ENCODE measurements at regions not wholly inside any gene's neighbourhood (a gene's known extent, or its start where the extent isn't known, plus 50 kb on each side); places are given as distances from the start of the nearest gene placed in this dataset.

DNA sequence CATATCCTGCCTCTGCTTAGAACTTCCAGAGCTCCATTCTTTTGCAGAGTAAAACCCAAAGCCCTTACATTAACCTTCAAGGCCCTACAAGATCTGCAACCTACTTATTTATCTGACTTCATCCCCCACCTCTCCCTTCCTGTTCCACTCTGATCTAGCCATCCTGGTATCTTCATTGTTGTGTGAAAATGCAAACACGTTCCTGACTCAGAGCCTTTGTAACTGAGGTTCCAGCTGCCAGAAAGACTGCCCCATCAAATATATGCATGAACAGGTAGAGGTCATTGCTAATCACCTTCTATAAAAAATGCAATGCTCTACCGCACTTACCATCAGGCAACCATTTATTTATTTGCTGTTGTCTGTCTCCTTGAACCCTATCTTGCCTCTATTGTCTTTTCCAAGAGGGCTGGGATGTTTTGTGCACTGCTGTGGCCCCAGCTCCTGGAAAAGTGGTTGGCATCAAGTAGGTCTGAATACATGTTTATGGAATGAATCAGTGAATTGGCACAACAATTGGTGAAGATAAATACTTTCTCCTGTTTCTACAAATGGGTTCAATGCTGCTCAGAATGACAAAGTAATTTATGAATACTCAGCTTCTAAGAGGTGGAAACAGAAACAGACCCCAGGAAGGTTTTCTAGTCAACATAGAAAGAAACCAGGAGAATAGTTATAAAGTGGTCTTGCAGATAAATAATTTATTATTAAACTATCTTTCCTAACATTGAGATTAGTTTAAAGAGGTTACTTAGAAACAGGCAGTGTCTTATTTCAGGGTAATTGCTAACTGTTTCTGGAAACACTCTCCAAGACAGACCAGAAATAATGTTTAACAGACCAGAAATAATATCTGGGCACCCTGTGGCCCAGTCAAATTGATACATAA is 230.6 kb upstream of the CD180 start:
- Histone ChIP-seq H3K27ac (ENCODE audit: low read depth in 2 of 2, low read length in 1 of 2) (no peak overlapping the region), H3K4me3 (ENCODE audit: low read depth in 2 of 2, low read length in 1 of 2) (no peak overlapping the region), H3K9ac (no peak overlapping the region), H3K79me2 (ENCODE audit: insufficient read depth) (no peaks in the 10 kb centered on the region), H3K4me1 (ENCODE audit: control insufficient read depth in 1 of 2, insufficient read depth in 2 of 2, low read depth in 1 of 2, low read length in 1 of 2) (0 out of 4 replicates have a peak, but pooled peaks cover 0 to 12% of the 10 kb centered on the region in 2 experiments), H3K9me2 (no peaks in the 10 kb centered on the region), H3K4me2 (no peak overlapping the region), H3K36me3 (replicated peaks in 1 of 2; ENCODE audit: control insufficient read depth in 1 of 2, insufficient read depth in 2 of 2, low read length in 1 of 2) (no peaks in the 10 kb centered on the region), H4K20me1 (ENCODE audit: insufficient read depth) (no peaks in the 10 kb centered on the region), H3K9me3 (no peaks in the 10 kb centered on the region), H2AFZ (ENCODE audit: low read depth) (no peak overlapping the region), H3F3A (replicated peaks; ENCODE audit: insufficient read depth) (no peaks in the 10 kb centered on the region), H3K27me3 (ENCODE audit: insufficient read depth) (no peaks in the 10 kb centered on the region)
- no peak for TF ChIP-seq YY1 (IDR thresholded peaks at IDR 0.05; ENCODE audit: low read depth)
- peak; percentile 18; the same call in 1 of the 2 replicates for TF ChIP-seq NFIC (IDR thresholded peaks at IDR 0.05; ENCODE audit: borderline replicate concordance)
- no peak for TF ChIP-seq TEAD4 (IDR thresholded peaks at IDR 0.05; ENCODE audit: borderline replicate concordance, insufficient read depth)
- TF ChIP-seq TCF12 (IDR thresholded peaks at IDR 0.05), result peak; percentile 4; the same call in 1 of the 2 replicates
- 57% methylated on average over 2 of the region's 2 CpGs for WGBS (ENCODE audit: low lambda C conversion rate)
- ChIA-PET CTCF (no interaction called here), POLR2A (no interaction called here)
- no peak for DNase-seq

- H4K20me1 ChIP-seq (ENCODE audit: insufficient read depth), result no peaks in the 10 kb centered on the region
- H3K9ac ChIP-seq, result no peak overlapping the region
- no peaks in the 10 kb centered on the region for H3K36me3 ChIP-seq (replicated peaks in 1 of 2; ENCODE audit: control insufficient read depth in 1 of 2, insufficient read depth in 2 of 2, low read length in 1 of 2)
- H3F3A ChIP-seq (replicated peaks; ENCODE audit: insufficient read depth), result no peaks in the 10 kb centered on the region
- TF ChIP-seq EP300 (IDR thresholded peaks at IDR 0.05; ENCODE audit: borderline replicate concordance in 1 of 2, low read depth in 1 of 2, low read length in 1 of 2) (no peak), FOXJ3 (CRISPR knock-in tag; IDR thresholded peaks at IDR 0.05) (no peak), TCF12 (IDR thresholded peaks at IDR 0.05) (peak; percentile 40; the same call in 1 of the 2 replicates), NFIC (IDR thresholded peaks at IDR 0.05; ENCODE audit: borderline replicate concordance) (0 out of 2 replicates have a peak, but pooled peaks have one; percentile 11), JUND (IDR thresholded peaks at IDR 0.05) (peak; percentile 42; the same call in 1 of the 2 replicates), USF2 (IDR thresholded peaks at IDR 0.05; ENCODE audit: borderline replicate concordance, low read depth, low read length) (no peak), TEAD4 (IDR thresholded peaks at IDR 0.05; ENCODE audit: borderline replicate concordance, insufficient read depth) (peak; percentile 27; the same call in 1 of the 2 replicates), FOSL2 (IDR thresholded peaks at IDR 0.05; ENCODE audit: borderline replicate concordance, low read depth) (peak; percentile 26; the same call in 1 of the 2 replicates)
- TF ChIP-seq, protein P1, sequence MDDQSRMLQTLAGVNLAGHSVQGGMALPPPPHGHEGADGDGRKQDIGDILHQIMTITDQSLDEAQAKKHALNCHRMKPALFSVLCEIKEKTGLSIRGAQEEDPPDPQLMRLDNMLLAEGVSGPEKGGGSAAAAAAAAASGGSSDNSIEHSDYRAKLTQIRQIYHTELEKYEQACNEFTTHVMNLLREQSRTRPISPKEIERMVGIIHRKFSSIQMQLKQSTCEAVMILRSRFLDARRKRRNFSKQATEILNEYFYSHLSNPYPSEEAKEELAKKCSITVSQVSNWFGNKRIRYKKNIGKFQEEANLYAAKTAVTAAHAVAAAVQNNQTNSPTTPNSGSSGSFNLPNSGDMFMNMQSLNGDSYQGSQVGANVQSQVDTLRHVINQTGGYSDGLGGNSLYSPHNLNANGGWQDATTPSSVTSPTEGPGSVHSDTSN (IDR thresholded peaks at IDR 0.05), result peak; percentile 64
- no peaks in the 10 kb centered on the region for H3K27me3 ChIP-seq (ENCODE audit: insufficient read depth)
- H3K4me1 ChIP-seq (ENCODE audit: control insufficient read depth in 1 of 2, insufficient read depth in 2 of 2, low read depth in 1 of 2, low read length in 1 of 2), result 0 out of 4 replicates have a peak, but pooled peaks cover 0 to 12% of the 10 kb centered on the region in 2 experiments
- CTCF ChIA-PET, result interaction anchor here (0.6 kb wide), 1 partner anchor 37 kb away, joined by 4 read pairs; no protein-coding TSS in a partner anchor
- H2AFZ ChIP-seq (ENCODE audit: low read depth), result no peak overlapping the region
- 53% methylated on average over 1 of the region's 1 CpG for WGBS (ENCODE audit: low lambda C conversion rate)
- no peaks in the 10 kb centered on the region for H3K9me2 ChIP-seq
- H3K4me2 ChIP-seq, result no peak overlapping the region
- POLR2A ChIA-PET, result no interaction called here
- no peaks in the 10 kb centered on the region for H3K9me3 ChIP-seq
- no peak overlapping the region for H3K27ac ChIP-seq (ENCODE audit: low read depth in 2 of 2, low read length in 1 of 2)
- DNase-seq, result no peak
- no peaks in the 10 kb centered on the region for H3K79me2 ChIP-seq (ENCODE audit: insufficient read depth)
- H3K4me3 ChIP-seq (ENCODE audit: low read depth in 2 of 2, low read length in 1 of 2), result no peak overlapping the region
Observed at GRCh38 chr5:67425514-67425913, 228.9 kb upstream of the CD180 start.
